Thoracic aorta (tissue), 2 donors: ENCODE measurements at regions not wholly inside any gene's neighbourhood (a gene's known extent, or its start where the extent isn't known, plus 50 kb on each side); places are given as distances from the start of the nearest gene placed in this dataset.

Experiments
- ATAC-seq: fragments of 150-250 bp; one replicate; pipeline ENCODE4 v1.8.0; 2017; ENCODE audit warnings: low read depth; ENCODE audit not compliant: insufficient number of reproducible peaks, low FRiP score
- DNase-seq: peaks from one replicate; pipeline ENCODE4 v3.0.0-alpha.2; 2020; ENCODE audit warnings: low spot score
- H3K27ac ChIP-seq, 2 donors: fragments of 200-600 bp; sonication (generic); 1 replicate in 1 of 2; 2 replicates in 1 of 2; pipeline ENCODE4 v1.5.1; 2016; ENCODE audit warnings: mild to moderate bottlenecking in 2 of 2, moderate library complexity in 2 of 2
- H3K27me3 ChIP-seq: fragments of 200-600 bp; sonication (generic); replicated peaks from 2 replicates; pipeline ENCODE4 v1.6.0; 2016; ENCODE audit warnings: mild to moderate bottlenecking; ENCODE audit not compliant: insufficient read depth
- H3K36me3 ChIP-seq: fragments of 200-600 bp; sonication (generic); one replicate; pipeline ENCODE4 v1.5.1; 2016
- H3K4me1 ChIP-seq, 2 donors: fragments of 200-600 bp; sonication (generic); 1 replicate in 1 of 2; 2 replicates in 1 of 2; pipeline versions ENCODE4 v1.5.1 to v1.6.0; 2016; ENCODE audit warnings: low read depth in 2 of 2, mild to moderate bottlenecking in 1 of 2; ENCODE audit not compliant: control insufficient read depth in 1 of 2
- H3K4me3 ChIP-seq: fragments of 200-600 bp; sonication (generic); 2 replicates; pipeline ENCODE4 v1.5.1; 2016; ENCODE audit warnings: mild to moderate bottlenecking
- H3K9me3 ChIP-seq: fragments of 200-600 bp; sonication (generic); 2 replicates; pipeline ENCODE4 v1.5.1; 2016
- CTCF ChIP-seq: fragments of 200-600 bp; sonication (generic); IDR thresholded peaks from one replicate; pipeline ENCODE4 v1.5.1; 2019; ENCODE audit warnings: antibody characterized with exemption

- no peak for DNase-seq
- no peaks in the 10 kb centered on the region for H3K27me3 ChIP-seq
- no peaks in the 10 kb centered on the region for H3K36me3 ChIP-seq
- no peak overlapping the region for H3K4me3 ChIP-seq
- H3K4me1 ChIP-seq, result peaks cover 4 to 18% of the 10 kb centered on the region in 2 donors
- H3K27ac ChIP-seq, result no peak overlapping the region
- no peak for ATAC-seq
- TF ChIP-seq CTCF, result no peak
- no peaks in the 10 kb centered on the region for H3K9me3 ChIP-seq
These were observed 159.6 kb upstream of the CHST15 start for GRCh38 chr10:124253006-124253405.

GRCh38 chr10:124252097-124252715, 158.8 kb upstream of the CHST15 start:
- Histone ChIP-seq H3K27ac (no peak overlapping the region), H3K9me3 (no peaks in the 10 kb centered on the region), H3K4me3 (no peak overlapping the region), H3K36me3 (no peaks in the 10 kb centered on the region), H3K4me1 (peaks cover 4 to 18% of the 10 kb centered on the region in 2 donors), H3K27me3 (no peaks in the 10 kb centered on the region)
- DNase-seq, result no peak
- no peak for TF ChIP-seq CTCF
- ATAC-seq, result no peak

GRCh38 chr10:124251317-124252065, 158.1 kb upstream of the CHST15 start:
- Histone ChIP-seq H3K27me3 (no peaks in the 10 kb centered on the region), H3K36me3 (no peaks in the 10 kb centered on the region), H3K4me1 (peaks cover 4 to 18% of the 10 kb centered on the region in 2 donors), H3K9me3 (no peaks in the 10 kb centered on the region), H3K4me3 (no peak overlapping the region), H3K27ac (no peak overlapping the region)
- TF ChIP-seq CTCF, result no peak
- DNase-seq (no peak), ATAC-seq (no peak)

GRCh38 chr10:124250506-124250905, 157.1 kb upstream of the CHST15 start:
- ATAC-seq, result no peak

More at GRCh38 chr10:124250506-124250905, 157.1 kb upstream of the CHST15 start:
- no peak overlapping the region for H3K4me3 ChIP-seq
- DNase-seq, result no peak
- no peaks in the 10 kb centered on the region for H3K36me3 ChIP-seq
- H3K27ac ChIP-seq, result no peak overlapping the region
- no peaks in the 10 kb centered on the region for H3K9me3 ChIP-seq
- no peak for TF ChIP-seq CTCF
- no peaks in the 10 kb centered on the region for H3K27me3 ChIP-seq
- H3K4me1 ChIP-seq, result peaks cover 4 to 18% of the 10 kb centered on the region in 2 donors
